K562 (cell line): ENCODE measurements at regions not wholly inside any gene's neighbourhood (a gene's known extent, or its start where the extent isn't known, plus 50 kb on each side); places are given as distances from the start of the nearest gene placed in this dataset.

Experiments
- ATAC-seq: fragments of 200-7000 bp; cut with Tn5 transposase; 3 replicates; pipeline ENCODE4 v1.9.1; 2020; ENCODE audit warnings: moderate library complexity
- BruUV-seq: library from RNA; stranded (reverse); fragments of 400-500 nt; replicated peaks from 2 replicates; lab custom pipeline; 2021; lab: Mats Ljungman, UMichigan
- CTCF ChIA-PET: fragments of 300-600 bp; formaldehyde crosslinking; extraction: SDS; loops from one replicate; lab custom pipeline; 2021; ENCODE audit warnings: low intra/inter-chr PET ratio; lab: Yijun Ruan, JAX
- POLR2A ChIA-PET: fragments of 300-600, 350-650 bp; sonication (Branson Sonifier 250); formaldehyde crosslinking; extraction: SDS; loops from one replicate; lab custom pipeline; 2021; ENCODE audit warnings: antibody characterized with exemption, inconsistent platforms; lab: Yijun Ruan, JAX
- DNase-seq, 4 experiments: peaks; one replicate each; pipeline versions ENCODE4 v3.0.0 to v3.0.0-alpha.2; 2011 to 2018; ENCODE audit warnings: low spot score in 3 of 4, mixed read lengths in 3 of 4; ENCODE audit errors: extremely low read depth in 1 of 4
- FAIRE-seq: peaks from 2 replicates; lab custom pipeline; 2011; peaks lifted over from hg19 to GRCh38; lab: Jason Lieb, UNC
- H2AFZ ChIP-seq: 2 replicates; pipeline ENCODE4 v1.6.0; 2011; ENCODE audit warnings: low read depth, low read length, control low read depth, inconsistent platforms
- H3K27ac ChIP-seq: fragments of 200-600 bp; 3 replicates; pipeline ENCODE4 v1.8.0; 2011; ENCODE audit warnings: low read depth, mild to moderate bottlenecking, control low read depth, inconsistent platforms, low read length, moderate library complexity, mixed read lengths; ENCODE audit errors: extremely low read depth
- H3K27me3 ChIP-seq, 2 experiments: fragments of 300-600 bp in 1 of 2; 2 replicates in 1 of 2; 3 replicates in 1 of 2; pipeline versions ENCODE4 v1.6.0 to v1.8.0; 2011; ENCODE audit warnings: inconsistent platforms in 2 of 2, low read length in 2 of 2, mild to moderate bottlenecking in 1 of 2, mixed read lengths in 1 of 2, moderate library complexity in 1 of 2; ENCODE audit not compliant: control insufficient read depth in 2 of 2, insufficient read depth in 2 of 2
- H3K36me3 ChIP-seq: fragments of 300-600 bp; 3 replicates; pipeline ENCODE4 v1.8.0; 2011; ENCODE audit warnings: mild to moderate bottlenecking, low read length, inconsistent platforms; ENCODE audit not compliant: control insufficient read depth, insufficient read depth
- H3K4me1 ChIP-seq, 2 experiments: fragments of 200-600 bp in 1 of 2; replicated peaks in 1 of 2; 2 replicates in 1 of 2; 3 replicates in 1 of 2; pipeline versions ENCODE4 v1.5.1 to v1.8.0; 2011; ENCODE audit warnings: inconsistent platforms in 2 of 2, low read length in 2 of 2, mild to moderate bottlenecking in 1 of 2, mixed read lengths in 1 of 2, moderate library complexity in 1 of 2; ENCODE audit not compliant: control insufficient read depth in 2 of 2, insufficient read depth in 2 of 2
- H3K4me2 ChIP-seq: 2 replicates; pipeline ENCODE4 v1.6.1; 2011; ENCODE audit warnings: low read length, control low read depth, inconsistent platforms, mixed read lengths; ENCODE audit not compliant: insufficient read depth
- H3K4me3 ChIP-seq: fragments of 200-600 bp; sonication (generic), shearing (Covaris generic); 2 replicates; pipeline ENCODE4 v1.5.1; 2016; ENCODE audit warnings: control low read depth, inconsistent platforms
- H3K79me2 ChIP-seq: fragments of 200-600 bp; 3 replicates; pipeline ENCODE4 v1.8.0; 2011; ENCODE audit warnings: low read length, inconsistent platforms; ENCODE audit not compliant: control insufficient read depth, insufficient read depth
- H3K9ac ChIP-seq, 2 experiments: 2 replicates each; pipeline versions ENCODE4 v1.6.0 to v1.6.1; 2011; ENCODE audit warnings: low read depth in 2 of 2, low read length in 2 of 2, control low read depth in 1 of 2, inconsistent platforms in 1 of 2, mild to moderate bottlenecking in 1 of 2, mixed read lengths in 1 of 2; ENCODE audit not compliant: insufficient read depth in 1 of 2
- H3K9me1 ChIP-seq: one replicate; pipeline ENCODE4 v1.6.0; 2011; ENCODE audit warnings: inconsistent platforms, mild to moderate bottlenecking, low read length, moderate library complexity; ENCODE audit not compliant: control insufficient read depth, insufficient read depth
- H3K9me3 ChIP-seq: replicated peaks from 2 replicates; pipeline ENCODE4 v1.5.1; 2011; ENCODE audit warnings: low read depth, low read length, inconsistent platforms; ENCODE audit not compliant: control insufficient read depth, insufficient read depth
- H4K20me1 ChIP-seq: replicated peaks from 2 replicates; pipeline ENCODE4 v1.6.1; 2011; ENCODE audit warnings: low read length, inconsistent platforms, mixed read lengths; ENCODE audit not compliant: control insufficient read depth, insufficient read depth
- ARID2 ChIP-seq: fragments of 450-650 bp; IDR thresholded peaks from 2 replicates; pipeline ENCODE4 v1.6.1; 2017; ENCODE audit warnings: antibody characterized with exemption, mild to moderate bottlenecking
- CBX3 ChIP-seq, 2 experiments: IDR thresholded peaks; 1 replicate in 1 of 2; 2 replicates in 1 of 2; pipeline ENCODE4 v1.6.1; 2012; ENCODE audit warnings: inconsistent platforms in 2 of 2, low read length in 2 of 2, borderline replicate concordance in 1 of 2, control low read depth in 1 of 2
- CTCF ChIP-seq, 3 experiments: IDR thresholded peaks in 2 of 3; conservative IDR thresholded peaks in 1 of 3; 2 replicates each; pipeline ENCODE4 v1.5.1; 2011 to 2012; ENCODE audit warnings: low read length in 3 of 3, mild to moderate bottlenecking in 3 of 3, control low read depth in 2 of 3, improper control_type of control experiment in 1 of 3, inconsistent platforms in 1 of 3, low read depth in 1 of 3, mixed read lengths in 1 of 3, moderate library complexity in 1 of 3; ENCODE audit not compliant: insufficient read depth in 2 of 3
- E2F4 ChIP-seq: sonication (generic); formaldehyde crosslinking; IDR thresholded peaks from 2 replicates; pipeline ENCODE4 v1.8.0; 2022; ENCODE audit warnings: mild to moderate bottlenecking, low read depth, missing genetic modification reagents
- THRAP3 ChIP-seq: fragments of 450-650 bp; IDR thresholded peaks from 2 replicates; pipeline ENCODE4 v1.6.1; 2016; ENCODE audit warnings: mild to moderate bottlenecking, inconsistent platforms, borderline replicate concordance
- ZBTB2 ChIP-seq: fragments of 450-650 bp; IDR thresholded peaks from 2 replicates; pipeline ENCODE4 v1.6.1; 2016; ENCODE audit warnings: antibody characterized with exemption
- ZKSCAN8 ChIP-seq: fragments of 200-800 bp; sonication (Bioruptor generic); IDR thresholded peaks from 2 replicates; pipeline ENCODE4 v1.6.1; 2016; ENCODE audit warnings: missing genetic modification characterization, missing compliant biosample characterization
- ZNF124 ChIP-seq: sonication (generic); formaldehyde crosslinking; IDR thresholded peaks from 2 replicates; pipeline ENCODE4 v1.8.1; 2022; ENCODE audit warnings: missing genetic modification reagents
- ZNF282 ChIP-seq: sonication (generic); formaldehyde crosslinking; IDR thresholded peaks from 2 replicates; pipeline ENCODE4 v1.8.1; 2023; ENCODE audit warnings: missing genetic modification reagents
- ZNF512 ChIP-seq: IDR thresholded peaks from 2 replicates; pipeline ENCODE4 v1.6.1; 2016; ENCODE audit warnings: missing genetic modification characterization, missing compliant biosample characterization
- WGBS: fragments of 100-300 bp; shearing (Covaris generic); methylation state at CpG from one replicate; pipeline ENCODE4 v1.1.6; 2016; ENCODE audit warnings: low coverage, mixed read lengths; ENCODE audit not compliant: insufficient coverage; ENCODE audit errors: missing lambda C conversion rate; 5-methylcytosine and 5-hydroxymethylcytosine counted together
- in situ Hi-C: fragments of 300-500 bp; cut with MboI; formaldehyde crosslinking; loops from 4 replicates; pipeline ENCODE4 v1.15.0; 2018; ENCODE audit warnings: inconsistent platforms, mixed read lengths
- intact Hi-C: fragments of 100-400 bp; cut with micrococcal nuclease; formaldehyde crosslinking; loops from 2 replicates; pipeline ENCODE4 v1.14.2; 2022

- intact Hi-C loops, result no loop called here
- DNase-seq, result no peak
- in situ Hi-C loops, result no loop called here
- Histone ChIP-seq H3K4me1 (no peaks in the 10 kb centered on the region), H3K27me3 (no peaks in the 10 kb centered on the region), H3K36me3 (no peaks in the 10 kb centered on the region), H4K20me1 (no peaks in the 10 kb centered on the region), H3K9ac (no peak overlapping the region), H3K9me1 (no peaks in the 10 kb centered on the region), H3K4me2 (no peak overlapping the region), H3K27ac (no peak overlapping the region), H3K79me2 (no peaks in the 10 kb centered on the region), H3K9me3 (no peaks in the 10 kb centered on the region)
- no peak for ATAC-seq
- no TSS peak for BruUV-seq
- POLR2A ChIA-PET, result no interaction called here
- FAIRE-seq, result no peak
- TF ChIP-seq CTCF (IDR thresholded peaks at IDR 0.05 in 2 of 3, conservative IDR thresholded peaks at IDR 0.05 in 1 of 3; ENCODE audit: insufficient read depth in 2 of 3, low read depth in 1 of 3, low read length in 3 of 3) (no peak), E2F4 (no peak), CBX3 (IDR thresholded peaks at IDR 0.05; ENCODE audit: borderline replicate concordance in 1 of 2, low read length in 2 of 2) (no peak), ZBTB2 (no peak), ZNF282 (CRISPR knock-in tag) (no peak), ZKSCAN8 (CRISPR knock-in tag) (no peak), ZNF124 (CRISPR knock-in tag) (no peak), THRAP3 (no peak), ARID2 (no peak), ZNF512 (tag) (no peak)
- TF ChIP-seq, all 486 proteins: peak for 0
- H2AFZ ChIP-seq, result no peak overlapping the region
- WGBS, result 0% methylated on average over 1 of the region's 1 CpG
- CTCF ChIA-PET, result no interaction called here
- no peak overlapping the region for H3K4me3 ChIP-seq
Measured at GRCh38 chr2:192887337-192887736, 692.6 kb upstream of the TMEFF2 start.
